ENCODE measurements at regions not wholly inside any gene's neighbourhood (a gene's known extent, or its start where the extent isn't known, plus 50 kb on each side); places are given as distances from the start of the nearest gene placed in this dataset.

GRCh38 chr5:8314965-8315364 is 446.0 kb downstream of the MTRR start:
- no peak overlapping the region for H3K9ac ChIP-seq (ENCODE audit: control insufficient read depth, insufficient read depth, low read length)
- no peak overlapping the region for H3K4me2 ChIP-seq (ENCODE audit: control insufficient read depth, insufficient read depth)
- 5% methylated on average over 3 of the region's 3 CpGs for WGBS (ENCODE audit: insufficient coverage, insufficient replicate concordance, low lambda C conversion rate, missing lambda C conversion rate)
- intact Hi-C loops (cut with micrococcal nuclease; ENCODE audit: unreplicated experiment) = no loop called here
- in situ Hi-C loops (cut with MboI) = no loop called here
- ATAC-seq (no peak), FAIRE-seq (no peak), DNase-seq (ENCODE audit: low read depth, low spot score) (no peak)
- ChIA-PET SMC1A (ENCODE audit: uncharacterized antibody, unreplicated experiment) (no interaction called here), CTCF (no interaction called here), POLR2A (no interaction called here), RAD21 (ENCODE audit: unreplicated experiment) (no interaction called here)
- H3K9me3 ChIP-seq (replicated peaks; ENCODE audit: control insufficient read depth, insufficient read depth, low read length) = no peaks in the 10 kb centered on the region
- no TSS peak for BruUV-seq (replicated peaks)
- H3K4me1 ChIP-seq (ENCODE audit: control insufficient read depth, insufficient read depth, low read length) = no peaks in the 10 kb centered on the region
- H2AFZ ChIP-seq (ENCODE audit: control insufficient read depth, low read depth, low read length) = no peak overlapping the region
- H4K20me1 ChIP-seq (ENCODE audit: control insufficient read depth, insufficient read depth) = no peaks in the 10 kb centered on the region
- H3K36me3 ChIP-seq (ENCODE audit: control insufficient read depth in 2 of 2, insufficient read depth in 2 of 2, low read length in 1 of 2) = no peaks in the 10 kb centered on the region
- H3K27me3 ChIP-seq (replicated peaks in 1 of 2; ENCODE audit: control insufficient read depth in 2 of 2, insufficient read depth in 2 of 2, low read length in 1 of 2) = no peaks in the 10 kb centered on the region
- H3K27ac ChIP-seq (ENCODE audit: control insufficient read depth, insufficient read depth) = no peak overlapping the region
- H3K79me2 ChIP-seq (ENCODE audit: control insufficient read depth, insufficient read depth, low read length) = no peaks in the 10 kb centered on the region
- H3K4me3 ChIP-seq = no peak overlapping the region
- TF ChIP-seq NR2C1 (IDR thresholded peaks at IDR 0.05) (no peak), MEF2B (IDR thresholded peaks at IDR 0.05; ENCODE audit: partially characterized antibody, poor library complexity, severe bottlenecking) (no peak), PAX5 (IDR thresholded peaks at IDR 0.05; ENCODE audit: borderline replicate concordance, low read depth, low read length) (no peak), ZBED1 (IDR thresholded peaks at IDR 0.05; ENCODE audit: borderline replicate concordance) (no peak), RAD21 (IDR thresholded peaks at IDR 0.05; ENCODE audit: insufficient read depth, low read depth, low read length) (no peak), NFIC (IDR thresholded peaks at IDR 0.05; ENCODE audit: low read depth, low read length) (no peak), JUNB (IDR thresholded peaks at IDR 0.05) (no peak), WRNIP1 (IDR thresholded peaks at IDR 0.05; ENCODE audit: borderline replicate concordance, low read depth, low read length) (no peak), IRF5 (IDR thresholded peaks at IDR 0.05; ENCODE audit: borderline replicate concordance) (no peak), MXI1 (IDR thresholded peaks at IDR 0.05; ENCODE audit: low read depth, low read length) (no peak), NRF1 (conservative IDR thresholded peaks at IDR 0.05; ENCODE audit: low read depth, low read length) (no peak), BCLAF1 (IDR thresholded peaks at IDR 0.05) (no peak), POLR2AphosphoS2 (IDR thresholded peaks at IDR 0.05; ENCODE audit: low read depth, low read length) (no peak)

All from GM12878 (cell line).